Tibial nerve (tissue), 4 donors: ENCODE measurements at regions not wholly inside any gene's neighbourhood (a gene's known extent, or its start where the extent isn't known, plus 50 kb on each side); places are given as distances from the start of the nearest gene placed in this dataset.

Source experiments
- EP300 ChIP-seq, 2 donors: sonication (generic); formaldehyde crosslinking; IDR thresholded peaks; one replicate each; pipeline ENCODE4 v1.6.1; 2017; ENCODE audit warnings: antibody characterized with exemption in 2 of 2, mild to moderate bottlenecking in 1 of 2
- POLR2A ChIP-seq, 2 donors: fragments of 450-650 bp; IDR thresholded peaks; one replicate each; pipeline ENCODE4 v1.6.1; 2017; ENCODE audit warnings: antibody characterized with exemption in 2 of 2, mild to moderate bottlenecking in 2 of 2, moderate library complexity in 2 of 2
- TF ChIP-seq, protein P1 (sequence below), 5 experiments: fragments of 200-600 bp in 3 of 5; fragments of 450-650 bp in 2 of 5; sonication (generic) in 3 of 5; IDR thresholded peaks; one replicate each; pipeline ENCODE4 v1.5.1; 2016 to 2019; ENCODE audit warnings: antibody characterized with exemption in 5 of 5, mild to moderate bottlenecking in 3 of 5, moderate library complexity in 2 of 5

DNA sequence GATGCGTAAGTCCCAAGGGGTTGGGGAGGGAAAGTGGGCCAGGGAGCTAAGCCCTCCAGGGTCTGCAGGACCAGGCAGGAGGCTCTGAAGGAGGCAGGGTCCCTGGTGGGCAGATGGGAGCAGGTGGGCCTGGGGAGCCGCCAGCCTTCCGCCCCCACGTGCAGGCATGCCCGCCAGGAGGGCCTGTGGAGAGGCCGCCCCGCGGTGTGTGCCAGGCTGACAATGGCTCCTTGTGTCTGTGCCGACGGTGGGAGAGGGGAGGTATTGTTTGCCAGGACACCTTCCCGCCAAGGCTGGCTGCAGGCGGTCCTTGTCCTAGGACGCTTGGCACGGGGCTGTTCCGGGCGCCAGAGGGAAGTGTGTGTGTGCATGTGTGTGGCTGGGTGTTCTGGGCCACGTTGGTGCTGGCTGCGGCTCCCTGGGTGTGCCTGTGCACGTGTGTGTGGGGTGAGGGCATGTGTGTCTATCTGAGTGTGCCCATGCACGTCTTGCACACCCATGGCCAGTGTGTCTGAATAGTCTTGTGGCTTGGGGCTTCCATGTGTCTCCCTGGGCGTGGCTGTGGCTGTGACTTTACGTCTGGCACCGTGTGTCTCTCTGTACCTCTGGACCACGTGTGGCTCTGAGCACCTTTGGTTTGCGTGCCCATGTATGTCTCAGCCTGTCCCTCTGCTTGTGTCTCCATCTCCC is 153.0 kb downstream of the CEBPB start:
- no peak for TF ChIP-seq POLR2A (IDR thresholded peaks at IDR 0.05)
- TF ChIP-seq, protein P1, sequence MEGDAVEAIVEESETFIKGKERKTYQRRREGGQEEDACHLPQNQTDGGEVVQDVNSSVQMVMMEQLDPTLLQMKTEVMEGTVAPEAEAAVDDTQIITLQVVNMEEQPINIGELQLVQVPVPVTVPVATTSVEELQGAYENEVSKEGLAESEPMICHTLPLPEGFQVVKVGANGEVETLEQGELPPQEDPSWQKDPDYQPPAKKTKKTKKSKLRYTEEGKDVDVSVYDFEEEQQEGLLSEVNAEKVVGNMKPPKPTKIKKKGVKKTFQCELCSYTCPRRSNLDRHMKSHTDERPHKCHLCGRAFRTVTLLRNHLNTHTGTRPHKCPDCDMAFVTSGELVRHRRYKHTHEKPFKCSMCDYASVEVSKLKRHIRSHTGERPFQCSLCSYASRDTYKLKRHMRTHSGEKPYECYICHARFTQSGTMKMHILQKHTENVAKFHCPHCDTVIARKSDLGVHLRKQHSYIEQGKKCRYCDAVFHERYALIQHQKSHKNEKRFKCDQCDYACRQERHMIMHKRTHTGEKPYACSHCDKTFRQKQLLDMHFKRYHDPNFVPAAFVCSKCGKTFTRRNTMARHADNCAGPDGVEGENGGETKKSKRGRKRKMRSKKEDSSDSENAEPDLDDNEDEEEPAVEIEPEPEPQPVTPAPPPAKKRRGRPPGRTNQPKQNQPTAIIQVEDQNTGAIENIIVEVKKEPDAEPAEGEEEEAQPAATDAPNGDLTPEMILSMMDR (IDR thresholded peaks at IDR 0.05) = no peak
- TF ChIP-seq EP300 (IDR thresholded peaks at IDR 0.05) = peak in 1 of 2 donors; percentile 22
